GM21717 (cell line): ENCODE measurements at regions not wholly inside any gene's neighbourhood (a gene's known extent, or its start where the extent isn't known, plus 50 kb on each side); places are given as distances from the start of the nearest gene placed in this dataset.
"Not testable (repeated sequence)": the region's sequence is repeated elsewhere in the genome, so short reads cannot be mapped to it uniquely, and the experiment has no call there.

Experiments
- ATAC-seq: cut with Tn5 transposase; IDR thresholded peaks from one replicate; pipeline ENCODE4 v1.9.1; 2021; ENCODE audit warnings: mild to moderate bottlenecking, moderate library complexity; ENCODE audit not compliant: unreplicated experiment

- ATAC-seq: not testable (repeated sequence)
Observed at GRCh38 chr7:86045197-86045596, 598.5 kb upstream of the GRM3 start.

- ATAC-seq: no peak
Observed at GRCh38 chr7:86025807-86026206, 617.9 kb upstream of the GRM3 start.

DNA sequence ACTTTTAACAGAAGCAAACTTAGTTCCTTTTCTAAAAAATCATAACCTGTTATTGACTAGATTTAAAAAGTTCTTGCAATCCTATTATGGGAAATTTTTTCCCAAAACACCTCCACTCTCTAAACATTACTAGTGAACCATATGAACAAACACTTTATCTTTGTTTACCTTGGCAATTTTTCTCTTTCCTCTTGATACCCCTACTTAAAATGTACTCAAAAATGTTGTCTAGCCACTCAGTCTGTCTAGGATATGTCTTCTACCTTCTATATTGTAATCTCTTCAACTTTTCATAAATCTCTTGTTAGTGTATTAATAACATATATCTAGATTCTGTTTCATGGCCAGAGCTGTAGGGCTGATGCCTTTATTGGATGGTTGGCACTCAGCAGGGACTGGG lies 630.0 kb upstream of the GRM3 start:
- no peak for ATAC-seq

- no peak for ATAC-seq
Observed at GRCh38 chr7:86012971-86013370, 630.7 kb upstream of the GRM3 start.

- ATAC-seq: no peak
Observed at GRCh38 chr7:86008898-86009297, 634.8 kb upstream of the GRM3 start.

- ATAC-seq: no peak
Observed at GRCh38 chr7:86006909-86007308, 636.8 kb upstream of the GRM3 start.

DNA sequence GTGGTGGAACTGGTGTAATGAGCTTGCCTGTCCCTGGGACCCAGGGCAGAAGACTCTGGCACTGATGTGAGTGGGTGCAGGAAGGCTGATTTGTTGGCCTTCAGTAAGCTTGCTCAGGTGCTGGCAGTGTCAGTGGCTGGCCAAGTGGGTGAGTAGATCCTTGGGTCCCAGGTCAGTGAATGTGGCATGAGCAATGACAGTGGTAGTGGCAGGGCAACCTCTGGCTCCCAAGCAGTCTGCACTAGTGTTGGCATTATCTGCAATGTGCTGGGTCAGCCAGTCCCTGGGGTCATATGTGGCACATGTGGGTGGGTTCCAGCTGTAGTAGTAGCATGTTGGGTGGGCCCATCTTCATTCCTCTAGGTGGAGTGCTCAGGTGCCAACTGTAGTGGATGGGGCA lies 640.9 kb upstream of the GRM3 start:
- ATAC-seq: no peak

GRCh38 chr7:85997515-85997914 lies 646.2 kb upstream of the GRM3 start:
- ATAC-seq: no peak

- no peak for ATAC-seq
Observed at GRCh38 chr7:85995101-85995500, 648.6 kb upstream of the GRM3 start.

DNA sequence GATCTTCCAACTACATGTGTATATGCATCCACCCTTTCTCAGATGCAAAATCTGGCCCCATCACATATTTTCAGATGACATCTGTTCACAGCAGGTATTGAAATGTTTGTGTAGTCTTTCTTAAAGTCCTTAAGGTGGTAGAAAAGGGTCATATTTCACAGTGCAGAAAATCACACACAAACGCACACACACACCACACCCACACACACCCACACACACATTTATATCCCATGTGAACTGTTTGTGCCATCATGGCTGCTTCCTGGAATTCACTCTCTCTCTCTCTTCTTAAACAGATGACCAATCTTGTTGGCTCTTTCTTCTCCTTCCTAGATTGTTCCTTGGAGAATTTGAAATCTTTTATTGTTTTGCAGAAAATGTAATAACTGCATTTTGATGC lies 663.0 kb upstream of the GRM3 start:
- ATAC-seq: no peak

GRCh38 chr7:85974176-85974575 lies 669.5 kb upstream of the GRM3 start:
- no peak for ATAC-seq

GRCh38 chr7:85972504-85973141 lies 671.1 kb upstream of the GRM3 start:
- ATAC-seq: no peak

GRCh38 chr7:85954961-85955360 lies 688.7 kb upstream of the GRM3 start:
- no peak for ATAC-seq

GRCh38 chr7:85950871-85951270 lies 692.8 kb upstream of the GRM3 start:
- ATAC-seq: no peak

DNA sequence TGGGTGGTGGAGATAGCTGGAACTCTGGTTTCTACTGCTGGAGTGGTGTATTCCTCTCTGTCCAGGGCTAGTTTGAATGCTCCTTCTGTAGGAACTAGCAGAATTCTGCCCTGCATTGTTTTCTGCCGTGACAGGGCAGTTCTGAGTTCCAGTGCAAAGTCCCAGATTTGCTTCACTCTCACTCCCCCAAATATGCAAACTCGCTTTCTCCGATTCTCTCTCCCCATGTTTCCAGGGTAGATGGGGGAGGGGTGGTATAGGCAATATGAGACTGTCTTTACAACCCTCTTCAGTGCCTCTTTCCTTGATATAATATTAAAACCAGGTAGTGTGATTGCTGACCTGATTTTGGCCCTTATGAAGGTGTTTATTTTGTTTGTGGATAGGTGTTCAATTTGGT lies 693.3 kb upstream of the GRM3 start:
- no peak for ATAC-seq

DNA sequence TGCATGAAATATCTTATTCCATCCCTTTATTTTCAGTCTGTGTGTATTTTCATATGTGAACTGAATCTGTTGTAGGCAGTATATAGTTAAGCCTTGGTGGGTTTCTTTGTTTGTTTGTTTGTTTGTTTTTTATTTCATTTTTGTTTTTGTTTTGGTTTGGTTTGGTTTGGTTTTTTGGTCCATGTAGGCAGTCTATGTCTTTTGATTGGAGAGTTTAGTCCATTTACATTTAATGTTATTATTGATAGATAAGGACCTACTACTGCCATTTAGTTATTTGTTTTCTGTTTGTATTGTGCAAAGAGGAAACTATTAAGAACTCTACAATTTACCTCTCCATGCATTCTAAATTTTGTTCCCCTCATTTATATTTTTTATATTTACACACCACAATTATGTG lies 695.9 kb upstream of the GRM3 start:
- ATAC-seq: no peak

- no peak for ATAC-seq
Observed at GRCh38 chr7:85940798-85941197, 702.9 kb upstream of the GRM3 start.

GRCh38 chr7:85931919-85932318 lies 711.8 kb upstream of the GRM3 start:
- no peak for ATAC-seq

GRCh38 chr7:85928500-85928899 lies 715.2 kb upstream of the GRM3 start:
- no peak for ATAC-seq

DNA sequence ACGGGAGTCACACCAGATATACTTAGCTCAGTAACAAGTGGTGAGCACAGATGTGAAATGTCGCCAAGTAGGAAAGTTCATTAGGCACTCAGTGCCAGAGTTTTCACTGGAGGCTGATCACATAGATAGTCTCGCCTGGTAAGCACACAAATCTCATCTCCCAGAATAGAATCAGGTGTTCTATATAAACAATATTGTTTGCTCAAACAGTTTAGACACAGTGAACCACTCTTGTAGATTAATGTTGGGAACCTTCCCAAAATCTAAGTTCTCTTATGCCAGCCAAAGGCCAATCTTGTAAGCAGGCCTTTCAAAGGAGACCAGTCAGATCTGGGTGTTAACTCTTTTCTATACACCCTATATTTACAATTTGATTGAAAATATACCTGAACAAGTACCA lies 716.5 kb upstream of the GRM3 start:
- no peak for ATAC-seq

- no peak for ATAC-seq
Observed at GRCh38 chr7:85924062-85924461, 719.6 kb upstream of the GRM3 start.

DNA sequence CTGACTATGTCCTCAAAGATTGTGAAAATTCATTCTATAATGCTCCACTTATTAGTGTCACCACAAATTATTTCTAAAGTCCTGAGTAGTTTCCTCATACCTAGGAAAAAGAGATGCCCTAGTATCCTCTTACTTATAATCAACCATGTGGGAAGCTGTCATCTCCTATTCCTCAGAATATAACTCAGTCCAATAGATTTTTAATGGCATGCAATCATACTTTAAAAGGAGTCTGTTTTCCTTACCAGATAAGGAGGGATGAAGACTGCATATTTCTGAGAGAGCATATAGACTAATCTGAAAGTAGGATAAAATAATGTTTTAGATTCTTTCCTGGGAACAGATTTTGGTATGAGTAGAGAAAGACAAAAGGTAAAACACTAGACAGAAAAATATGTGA lies 727.7 kb upstream of the GRM3 start:
- ATAC-seq: no peak

DNA sequence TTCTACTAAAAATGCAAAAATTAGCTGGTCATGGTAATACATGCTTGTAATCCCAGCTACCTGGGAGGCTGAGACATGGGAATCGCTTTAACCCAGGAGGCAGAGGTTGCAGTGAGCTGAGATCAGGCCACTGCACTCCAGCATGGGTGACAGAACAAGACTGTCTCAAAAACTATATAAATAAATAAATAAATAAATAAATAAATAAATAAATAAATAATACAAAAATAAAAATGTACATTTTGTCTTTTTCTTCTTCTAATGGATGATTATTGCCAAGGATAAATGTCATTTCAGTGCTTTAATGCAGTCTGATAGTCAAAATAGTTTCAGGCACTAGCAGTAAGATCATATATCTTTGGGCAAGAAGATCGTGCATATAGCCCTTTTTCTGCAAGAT lies 727.6 kb upstream of the SEMA3D start:
- no peak for ATAC-seq

- no peak for ATAC-seq
Observed at GRCh38 chr7:85908051-85908450, 721.2 kb upstream of the SEMA3D start.
